GM21723 (cell line): ENCODE measurements at regions not wholly inside any gene's neighbourhood (a gene's known extent, or its start where the extent isn't known, plus 50 kb on each side); places are given as distances from the start of the nearest gene placed in this dataset.

Experiments
- ATAC-seq: cut with Tn5 transposase; IDR thresholded peaks from one replicate; pipeline ENCODE4 v1.9.1; 2021; ENCODE audit warnings: mild to moderate bottlenecking, moderate library complexity; ENCODE audit not compliant: unreplicated experiment

DNA sequence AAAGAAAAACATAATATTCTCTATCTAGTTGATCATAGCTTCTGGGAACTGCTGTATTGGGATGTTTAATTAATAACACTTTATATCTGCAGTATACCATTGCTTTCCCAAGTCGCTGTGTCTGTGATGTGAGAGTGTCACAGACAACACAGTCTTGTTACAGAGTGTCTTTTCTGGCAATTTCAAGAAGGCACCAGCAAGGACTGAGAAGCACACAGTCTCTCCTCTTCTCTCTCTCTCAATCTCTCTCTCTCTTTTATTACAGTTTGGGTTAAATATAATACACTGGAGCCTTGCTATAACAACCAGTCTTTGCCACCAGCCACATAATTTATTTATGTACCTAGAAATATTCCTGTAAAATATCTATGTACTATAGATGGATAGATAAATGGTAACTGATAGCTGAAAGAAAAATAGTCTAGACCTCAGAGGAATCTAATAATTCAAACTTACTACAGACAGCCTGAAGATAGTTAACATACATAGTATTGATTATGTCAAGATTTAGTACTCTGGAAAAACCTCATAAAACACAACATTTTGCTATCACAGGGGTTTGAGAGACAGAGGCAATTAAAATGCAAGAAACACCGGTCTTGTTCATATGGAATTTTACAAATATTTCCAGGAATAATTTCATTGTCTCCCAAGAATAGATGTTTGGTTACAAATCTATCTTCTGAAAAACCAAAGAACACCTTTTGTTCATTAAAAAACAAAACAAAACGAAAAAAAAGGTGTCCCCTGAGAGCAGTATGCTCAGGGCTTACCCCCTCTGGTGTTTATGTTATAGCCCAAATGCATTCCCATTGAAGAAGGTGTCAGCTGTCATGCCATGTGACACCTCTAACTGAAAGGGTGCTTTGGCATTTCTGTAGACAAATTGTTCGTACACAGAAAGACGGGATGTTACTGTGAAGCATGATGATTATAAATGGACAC lies 507.8 kb downstream of the TBC1D4 start:
- ATAC-seq: no peak

- ATAC-seq: no peak
These were observed 512.5 kb downstream of the TBC1D4 start for GRCh38 chr13:74969419-74969818.

GRCh38 chr13:74966814-74967424 lies 515.0 kb downstream of the TBC1D4 start:
- ATAC-seq: no peak

DNA sequence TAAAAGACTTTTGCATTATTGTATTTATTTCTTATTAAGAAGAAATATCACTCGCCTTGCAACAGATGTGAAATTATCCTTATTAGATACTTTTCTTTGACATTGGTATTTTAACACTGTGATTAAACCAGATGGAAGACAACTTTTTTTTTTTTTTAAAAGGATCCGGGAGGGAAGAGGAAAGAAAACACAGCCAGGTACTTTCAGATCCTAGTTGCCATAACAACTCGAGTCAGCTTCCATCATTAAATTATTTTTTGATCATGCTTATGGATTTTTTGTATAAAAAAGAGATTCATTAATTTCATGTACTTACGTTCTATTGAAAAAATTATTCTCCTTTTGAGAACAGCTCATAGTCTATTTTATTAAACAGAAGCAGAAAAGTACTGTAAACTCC lies 515.7 kb downstream of the TBC1D4 start:
- ATAC-seq: no peak

- no peak for ATAC-seq
These were observed 536.3 kb downstream of the TBC1D4 start for GRCh38 chr13:74945637-74946036.

DNA sequence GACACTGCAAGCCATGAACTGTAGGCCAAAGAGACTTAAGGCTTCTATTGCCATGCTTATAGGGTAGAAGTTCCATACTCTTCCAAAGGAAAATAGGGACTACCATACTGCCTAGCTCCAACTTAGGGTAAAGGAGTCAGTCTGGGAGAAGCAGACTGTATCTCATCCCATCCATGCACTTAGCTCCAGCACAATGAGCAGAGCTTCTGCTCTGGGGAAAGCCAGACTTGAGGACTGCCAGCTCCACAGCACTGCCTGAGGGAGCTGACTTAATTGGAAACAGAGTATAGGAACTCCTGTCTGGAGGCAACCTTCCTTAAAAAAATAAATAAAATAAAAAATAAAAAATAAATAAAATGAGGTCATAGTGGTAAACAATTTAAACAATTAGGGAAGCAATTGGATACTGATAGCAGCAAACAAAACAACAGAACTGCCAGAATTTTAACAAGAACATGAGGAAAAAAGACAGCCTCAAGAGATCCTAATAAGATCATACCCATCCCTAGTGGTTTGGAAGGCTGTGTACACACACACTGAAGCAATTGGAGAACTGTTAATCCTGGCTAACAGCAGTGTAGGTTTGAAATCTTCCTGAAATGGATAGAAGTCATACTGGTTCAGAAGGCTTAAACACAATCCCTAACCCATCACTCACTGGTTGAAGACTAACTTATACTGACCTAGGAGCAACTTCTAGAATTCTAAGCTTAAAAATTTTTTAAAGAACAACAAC lies 550.1 kb downstream of the TBC1D4 start:
- ATAC-seq: no peak

GRCh38 chr13:74930402-74931165 lies 551.4 kb downstream of the TBC1D4 start:
- ATAC-seq: no peak

GRCh38 chr13:74929436-74929835 lies 552.5 kb downstream of the TBC1D4 start:
- ATAC-seq: no peak

- ATAC-seq: no peak
These were observed 554.1 kb downstream of the TBC1D4 start for GRCh38 chr13:74927823-74928222.

DNA sequence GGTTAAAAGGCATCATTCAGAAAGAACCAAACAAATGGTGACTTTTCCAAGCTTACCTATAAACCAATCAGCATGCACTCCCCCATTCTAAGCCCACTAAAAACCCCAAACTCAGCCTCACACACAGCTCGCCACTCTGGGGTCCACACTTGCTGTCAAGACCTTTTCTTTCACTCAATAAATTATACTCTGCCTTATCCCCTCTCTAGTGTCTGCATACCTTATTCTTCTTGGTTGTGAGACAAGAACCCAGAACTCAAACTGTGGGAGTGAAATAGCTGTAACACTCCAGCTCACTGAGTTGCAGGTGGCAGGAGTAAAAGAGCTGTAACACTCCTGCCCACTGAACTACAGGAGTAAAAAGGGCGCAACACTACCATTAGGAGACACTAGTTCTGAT lies 559.0 kb downstream of the TBC1D4 start:
- no peak for ATAC-seq

- no peak for ATAC-seq
These were observed 560.6 kb downstream of the TBC1D4 start for GRCh38 chr13:74921326-74921725.

DNA sequence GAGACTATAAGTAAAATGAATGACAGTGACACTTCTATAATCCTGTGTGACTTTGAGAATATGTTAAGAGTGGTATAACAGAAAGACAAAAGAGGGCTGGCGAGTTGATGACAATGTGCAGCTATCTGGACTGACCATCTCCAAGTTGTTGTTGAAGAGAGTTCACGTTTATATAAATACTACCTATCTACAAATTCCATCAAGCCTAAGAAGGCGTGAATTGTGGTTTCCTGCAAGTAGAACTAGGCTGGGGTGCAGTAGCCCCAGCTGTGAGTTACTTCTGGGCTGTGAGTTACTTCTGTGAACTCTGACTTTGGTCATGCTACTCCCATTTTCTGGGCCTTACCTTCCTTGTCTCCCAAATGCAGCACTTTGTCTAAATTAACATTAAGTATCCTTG lies 561.0 kb downstream of the TBC1D4 start:
- no peak for ATAC-seq

DNA sequence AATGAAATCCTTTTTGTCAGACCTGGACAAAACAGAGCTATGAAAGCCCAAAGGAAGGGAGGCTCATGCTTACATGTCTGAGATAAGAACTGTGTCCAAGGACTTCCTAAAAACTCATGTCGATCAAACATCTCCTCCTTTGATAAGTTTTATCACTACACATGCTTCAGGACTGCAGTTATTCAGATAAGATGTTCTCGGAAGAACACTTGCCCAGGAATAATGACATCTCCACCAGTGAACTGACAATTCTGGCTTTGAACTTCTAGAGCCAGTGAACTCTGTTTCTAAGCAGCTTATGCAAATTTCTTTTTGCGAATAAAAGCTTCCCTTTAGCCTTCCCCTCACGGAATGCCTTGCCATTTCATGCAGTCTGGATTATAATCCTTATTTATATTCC lies 561.6 kb downstream of the TBC1D4 start:
- ATAC-seq: no peak

DNA sequence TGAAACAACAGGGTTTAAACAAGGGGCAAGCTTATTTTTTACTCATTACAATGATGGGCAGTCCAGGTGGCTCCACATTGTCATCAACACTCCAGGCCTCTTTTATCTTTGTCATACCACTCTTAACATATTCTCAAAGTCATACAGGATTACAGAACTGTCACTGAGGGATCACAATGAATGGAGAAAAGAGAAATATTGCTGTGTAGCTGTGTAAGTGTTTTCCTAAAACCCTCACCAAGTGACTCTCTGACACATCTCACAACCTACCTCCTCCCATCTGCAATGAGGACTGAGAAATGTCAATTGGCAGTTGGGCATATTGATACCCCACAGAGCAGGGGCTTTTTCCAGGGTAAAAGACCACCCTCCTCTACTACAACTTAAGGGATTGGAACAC lies 562.1 kb downstream of the TBC1D4 start:
- ATAC-seq: no peak

DNA sequence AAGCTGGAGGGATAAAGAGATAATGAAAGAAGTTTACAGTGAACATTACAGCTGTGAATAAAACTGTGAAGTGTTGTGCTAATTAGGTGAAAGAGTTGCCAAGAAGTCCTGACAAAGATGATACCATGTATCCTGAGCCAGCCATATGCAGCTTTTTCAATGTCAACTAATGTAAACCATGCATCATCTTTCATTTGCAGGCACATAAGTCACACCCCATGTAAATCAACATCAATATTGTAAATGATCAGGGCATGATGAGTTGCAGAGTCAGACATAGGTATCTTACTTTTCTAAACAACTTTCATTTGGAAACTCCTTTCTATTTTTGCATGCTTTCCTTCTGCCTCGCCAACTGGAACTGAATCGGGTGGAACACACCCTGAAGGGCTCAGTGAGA lies 569.1 kb downstream of the TBC1D4 start:
- ATAC-seq: no peak

GRCh38 chr13:74910415-74910814 lies 571.6 kb downstream of the TBC1D4 start:
- no peak for ATAC-seq

- ATAC-seq: no peak
These were observed 574.2 kb downstream of the TBC1D4 start for GRCh38 chr13:74907788-74908187.

DNA sequence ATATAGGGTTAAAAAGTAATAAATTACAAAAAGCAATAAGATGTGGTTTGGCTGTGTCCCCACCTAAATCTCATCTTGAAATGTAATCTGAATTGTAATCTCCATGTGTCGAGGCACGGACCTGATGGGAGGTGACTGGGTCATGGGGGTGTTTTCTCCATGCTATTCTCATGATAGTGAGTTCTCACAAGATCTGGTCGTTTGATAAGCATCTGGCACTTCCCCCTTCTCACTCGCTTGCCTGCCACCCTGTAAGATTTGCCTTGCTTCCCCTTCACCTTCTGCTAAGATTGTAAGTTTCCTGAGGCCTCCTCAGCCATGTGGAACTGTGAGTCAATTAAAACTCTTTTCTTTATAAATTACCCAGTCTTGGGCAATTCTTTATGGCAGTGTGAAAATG lies 577.4 kb downstream of the TBC1D4 start:
- no peak for ATAC-seq

GRCh38 chr13:74895042-74895796 lies 586.8 kb downstream of the TBC1D4 start:
- no peak for ATAC-seq

GRCh38 chr13:74892096-74892495 lies 589.9 kb downstream of the TBC1D4 start:
- no peak for ATAC-seq
